ENCODE measurements at regions not wholly inside any gene's neighbourhood (a gene's known extent, or its start where the extent isn't known, plus 50 kb on each side); places are given as distances from the start of the nearest gene placed in this dataset.

- Histone ChIP-seq H3K4me3 (ENCODE audit: control extremely low read depth in 1 of 5, extremely low read depth in 1 of 5, insufficient read depth in 1 of 5, low read depth in 2 of 5, low read length in 4 of 5) (no peak overlapping the region), H3K4me1 (ENCODE audit: control insufficient read depth in 2 of 2, insufficient read depth in 2 of 2, low read length in 2 of 2) (no peaks in the 10 kb centered on the region), H3K9ac (ENCODE audit: low read length) (no peak overlapping the region), H3K36me3 (replicated peaks in 1 of 2; ENCODE audit: control extremely low read depth in 1 of 2, control insufficient read depth in 1 of 2, extremely low read depth in 1 of 2, insufficient read depth in 2 of 2, low read length in 1 of 2) (no peaks in the 10 kb centered on the region), H3K27ac (ENCODE audit: low read length in 2 of 2) (no peak overlapping the region), H3K4me2 (replicated peaks; ENCODE audit: low read depth, low read length, poor library complexity, severe bottlenecking) (no peak overlapping the region), H2AFZ (ENCODE audit: insufficient read depth, low read depth, low read length, poor library complexity, severe bottlenecking) (no peak overlapping the region), H3K79me2 (ENCODE audit: control insufficient read depth, insufficient read depth, low read length) (no peaks in the 10 kb centered on the region), H3K27me3 (replicated peaks in 1 of 4; ENCODE audit: control extremely low read depth in 1 of 4, control insufficient read depth in 3 of 4, insufficient read depth in 4 of 4, low read length in 3 of 4) (no peaks in the 10 kb centered on the region), H3K9me3 (ENCODE audit: control extremely low read depth in 1 of 3, control insufficient read depth in 2 of 3, insufficient read depth in 1 of 3, low read length in 2 of 3) (no peaks in the 10 kb centered on the region), H4K20me1 (ENCODE audit: control insufficient read depth, insufficient read depth, low read length, poor library complexity, severe bottlenecking) (no peaks in the 10 kb centered on the region)
- TF ChIP-seq, protein P1, sequence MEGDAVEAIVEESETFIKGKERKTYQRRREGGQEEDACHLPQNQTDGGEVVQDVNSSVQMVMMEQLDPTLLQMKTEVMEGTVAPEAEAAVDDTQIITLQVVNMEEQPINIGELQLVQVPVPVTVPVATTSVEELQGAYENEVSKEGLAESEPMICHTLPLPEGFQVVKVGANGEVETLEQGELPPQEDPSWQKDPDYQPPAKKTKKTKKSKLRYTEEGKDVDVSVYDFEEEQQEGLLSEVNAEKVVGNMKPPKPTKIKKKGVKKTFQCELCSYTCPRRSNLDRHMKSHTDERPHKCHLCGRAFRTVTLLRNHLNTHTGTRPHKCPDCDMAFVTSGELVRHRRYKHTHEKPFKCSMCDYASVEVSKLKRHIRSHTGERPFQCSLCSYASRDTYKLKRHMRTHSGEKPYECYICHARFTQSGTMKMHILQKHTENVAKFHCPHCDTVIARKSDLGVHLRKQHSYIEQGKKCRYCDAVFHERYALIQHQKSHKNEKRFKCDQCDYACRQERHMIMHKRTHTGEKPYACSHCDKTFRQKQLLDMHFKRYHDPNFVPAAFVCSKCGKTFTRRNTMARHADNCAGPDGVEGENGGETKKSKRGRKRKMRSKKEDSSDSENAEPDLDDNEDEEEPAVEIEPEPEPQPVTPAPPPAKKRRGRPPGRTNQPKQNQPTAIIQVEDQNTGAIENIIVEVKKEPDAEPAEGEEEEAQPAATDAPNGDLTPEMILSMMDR (IDR thresholded peaks at IDR 0.05), result no peak
- TF ChIP-seq EZH2 (IDR thresholded peaks at IDR 0.05; ENCODE audit: borderline replicate concordance, insufficient read depth, low read depth, low read length, poor library complexity, severe bottlenecking), result no peak
- Mint-ChIP-seq H3K27me3 (no peaks in the 10 kb centered on the region), H3K4me1 (no peaks in the 10 kb centered on the region), H3K4me3 (no peak overlapping the region), H3K27ac (no peak overlapping the region), H3K9me3 (ENCODE audit: insufficient read depth) (no peaks in the 10 kb centered on the region)
- POLR2A ChIA-PET, result no interaction called here
- ATAC-seq (ENCODE audit: low read depth), result no peak
- CTCF ChIA-PET, result no interaction called here
- no peak for DNase-seq
- 60% methylated on average over 1 of the region's 3 CpGs for WGBS (ENCODE audit: insufficient coverage)
- intact Hi-C loops (cut with micrococcal nuclease), result no loop called here
These were observed 353.9 kb downstream of the TFEC start for GRCh38 chr7:115676707-115677106.

DNA sequence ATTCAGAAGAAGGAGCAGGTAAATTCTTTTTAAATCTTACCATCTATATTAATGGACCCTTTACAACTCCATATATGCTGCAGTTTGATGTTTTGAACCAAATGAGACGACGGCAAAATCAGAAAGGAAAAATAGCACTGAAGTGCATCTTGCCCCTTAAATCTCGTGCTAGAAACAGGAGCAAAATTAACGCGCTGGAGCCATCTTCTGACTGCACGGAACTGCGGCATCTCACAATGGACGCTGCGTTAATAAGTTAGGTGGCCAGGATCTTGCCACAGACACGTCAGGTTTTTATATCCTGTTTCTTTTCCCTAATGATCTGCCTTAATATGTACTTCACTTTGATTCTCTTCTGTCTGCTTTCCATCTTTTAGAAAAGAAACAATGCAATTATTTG, 354.5 kb downstream of the TFEC start:
- WGBS (ENCODE audit: insufficient coverage), result 81% methylated on average over 7 of the region's 10 CpGs
- no peaks in the 10 kb centered on the region for H4K20me1 ChIP-seq (ENCODE audit: control insufficient read depth, insufficient read depth, low read length, poor library complexity, severe bottlenecking)
- H3K36me3 ChIP-seq (replicated peaks in 1 of 2; ENCODE audit: control extremely low read depth in 1 of 2, control insufficient read depth in 1 of 2, extremely low read depth in 1 of 2, insufficient read depth in 2 of 2, low read length in 1 of 2), result no peaks in the 10 kb centered on the region
- Mint-ChIP-seq H3K27ac (no peak overlapping the region), H3K4me1 (no peaks in the 10 kb centered on the region), H3K4me3 (no peak overlapping the region), H3K27me3 (no peaks in the 10 kb centered on the region), H3K9me3 (ENCODE audit: insufficient read depth) (no peaks in the 10 kb centered on the region)
- H3K4me3 ChIP-seq (ENCODE audit: control extremely low read depth in 1 of 5, extremely low read depth in 1 of 5, insufficient read depth in 1 of 5, low read depth in 2 of 5, low read length in 4 of 5), result no peak overlapping the region
- ChIA-PET CTCF (no interaction called here), POLR2A (no interaction called here)
- intact Hi-C loops (cut with micrococcal nuclease), result no loop called here
- no peaks in the 10 kb centered on the region for H3K4me1 ChIP-seq (ENCODE audit: control insufficient read depth in 2 of 2, insufficient read depth in 2 of 2, low read length in 2 of 2)
- H3K27ac ChIP-seq (ENCODE audit: low read length in 2 of 2), result no peak overlapping the region
- DNase-seq, result no peak
- TF ChIP-seq EZH2 (IDR thresholded peaks at IDR 0.05; ENCODE audit: borderline replicate concordance, insufficient read depth, low read depth, low read length, poor library complexity, severe bottlenecking), result no peak
- TF ChIP-seq, protein P1 (IDR thresholded peaks at IDR 0.05), result no peak
- H2AFZ ChIP-seq (ENCODE audit: insufficient read depth, low read depth, low read length, poor library complexity, severe bottlenecking), result no peak overlapping the region
- no peak overlapping the region for H3K4me2 ChIP-seq (replicated peaks; ENCODE audit: low read depth, low read length, poor library complexity, severe bottlenecking)
- no peaks in the 10 kb centered on the region for H3K27me3 ChIP-seq (replicated peaks in 1 of 4; ENCODE audit: control extremely low read depth in 1 of 4, control insufficient read depth in 3 of 4, insufficient read depth in 4 of 4, low read length in 3 of 4)
- H3K9me3 ChIP-seq (ENCODE audit: control extremely low read depth in 1 of 3, control insufficient read depth in 2 of 3, insufficient read depth in 1 of 3, low read length in 2 of 3), result no peaks in the 10 kb centered on the region
- no peak for ATAC-seq (ENCODE audit: low read depth)
- no peak overlapping the region for H3K9ac ChIP-seq (ENCODE audit: low read length)
- H3K79me2 ChIP-seq (ENCODE audit: control insufficient read depth, insufficient read depth, low read length), result no peaks in the 10 kb centered on the region
